ENCODE measurements at regions not wholly inside any gene's neighbourhood (a gene's known extent, or its start where the extent isn't known, plus 50 kb on each side); places are given as distances from the start of the nearest gene placed in this dataset.

DNA sequence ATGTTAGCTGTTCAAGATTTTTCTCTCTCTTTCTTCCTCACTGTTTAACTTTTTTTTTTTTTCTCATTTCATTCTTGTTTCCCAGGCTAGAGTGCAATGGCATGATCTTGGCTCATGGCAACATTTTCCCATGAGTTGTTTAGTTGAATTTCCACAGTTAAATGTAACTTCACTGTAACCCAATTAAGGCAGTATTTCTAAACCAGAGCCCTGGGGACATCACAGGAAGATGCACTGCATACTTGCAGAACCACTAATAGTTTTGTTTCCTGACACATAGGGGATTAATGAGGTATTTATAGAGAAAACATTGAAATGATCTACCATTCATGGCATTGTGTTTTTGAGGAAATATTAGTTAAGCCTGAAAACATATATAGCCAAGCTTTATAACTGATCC is 795.6 kb upstream of the GHITM start:
- no peaks in the 10 kb centered on the region for H3K27me3 Mint-ChIP-seq (ENCODE audit: insufficient read depth)
- peaks cover 54% of the 10 kb centered on the region for H3K9me3 Mint-ChIP-seq
- H3K4me3 Mint-ChIP-seq, result no peak overlapping the region
- TF ChIP-seq, protein P1, sequence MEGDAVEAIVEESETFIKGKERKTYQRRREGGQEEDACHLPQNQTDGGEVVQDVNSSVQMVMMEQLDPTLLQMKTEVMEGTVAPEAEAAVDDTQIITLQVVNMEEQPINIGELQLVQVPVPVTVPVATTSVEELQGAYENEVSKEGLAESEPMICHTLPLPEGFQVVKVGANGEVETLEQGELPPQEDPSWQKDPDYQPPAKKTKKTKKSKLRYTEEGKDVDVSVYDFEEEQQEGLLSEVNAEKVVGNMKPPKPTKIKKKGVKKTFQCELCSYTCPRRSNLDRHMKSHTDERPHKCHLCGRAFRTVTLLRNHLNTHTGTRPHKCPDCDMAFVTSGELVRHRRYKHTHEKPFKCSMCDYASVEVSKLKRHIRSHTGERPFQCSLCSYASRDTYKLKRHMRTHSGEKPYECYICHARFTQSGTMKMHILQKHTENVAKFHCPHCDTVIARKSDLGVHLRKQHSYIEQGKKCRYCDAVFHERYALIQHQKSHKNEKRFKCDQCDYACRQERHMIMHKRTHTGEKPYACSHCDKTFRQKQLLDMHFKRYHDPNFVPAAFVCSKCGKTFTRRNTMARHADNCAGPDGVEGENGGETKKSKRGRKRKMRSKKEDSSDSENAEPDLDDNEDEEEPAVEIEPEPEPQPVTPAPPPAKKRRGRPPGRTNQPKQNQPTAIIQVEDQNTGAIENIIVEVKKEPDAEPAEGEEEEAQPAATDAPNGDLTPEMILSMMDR (IDR thresholded peaks at IDR 0.05), result no peak
- H3K27ac Mint-ChIP-seq, result no peak overlapping the region
- H3K4me1 Mint-ChIP-seq (ENCODE audit: low read depth), result no peaks in the 10 kb centered on the region
- H3K36me3 Mint-ChIP-seq (ENCODE audit: low read depth), result peaks cover 5% of the 10 kb centered on the region; the same call in 1 of the 2 replicates
- no peak for DNase-seq

DNA sequence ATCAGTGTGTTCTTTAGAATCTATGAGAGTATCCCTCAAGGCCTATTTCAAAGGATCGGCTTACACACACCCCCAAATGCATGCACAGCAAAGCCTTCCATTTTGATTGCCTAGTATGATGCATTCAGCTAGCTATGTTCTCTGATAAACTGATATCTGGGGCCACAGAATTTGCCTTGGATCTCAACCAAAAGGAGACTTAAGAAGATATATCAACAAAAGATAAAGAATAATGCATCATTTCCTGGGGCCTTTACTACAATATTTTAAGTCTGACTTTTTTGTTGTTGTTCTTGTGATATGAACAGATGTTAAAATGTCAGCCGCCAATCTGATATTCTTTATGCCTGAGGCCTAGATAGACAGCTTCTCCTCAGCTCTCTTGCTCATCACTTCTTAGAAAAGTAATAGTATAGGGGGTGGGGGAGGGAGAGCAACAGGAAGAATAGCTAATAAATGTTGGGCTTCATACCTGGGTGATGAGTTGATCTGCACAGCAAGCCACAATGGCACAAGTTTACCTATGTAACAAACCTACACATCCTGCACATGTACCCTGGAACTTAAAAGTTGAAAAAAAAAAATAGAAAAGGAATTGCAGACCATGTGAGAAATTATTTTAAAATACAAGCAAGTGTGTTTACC is 792.9 kb upstream of the GHITM start:
- H3K4me3 Mint-ChIP-seq, result no peak overlapping the region
- TF ChIP-seq, protein P1 (IDR thresholded peaks at IDR 0.05), result no peak
- no peak for DNase-seq
- H3K9me3 Mint-ChIP-seq, result peaks cover 53% of the 10 kb centered on the region
- H3K36me3 Mint-ChIP-seq (ENCODE audit: low read depth), result peaks cover 5% of the 10 kb centered on the region; the same call in 1 of the 2 replicates
- H3K27me3 Mint-ChIP-seq (ENCODE audit: insufficient read depth), result no peaks in the 10 kb centered on the region
- H3K4me1 Mint-ChIP-seq (ENCODE audit: low read depth), result no peaks in the 10 kb centered on the region
- H3K27ac Mint-ChIP-seq, result no peak overlapping the region

DNA sequence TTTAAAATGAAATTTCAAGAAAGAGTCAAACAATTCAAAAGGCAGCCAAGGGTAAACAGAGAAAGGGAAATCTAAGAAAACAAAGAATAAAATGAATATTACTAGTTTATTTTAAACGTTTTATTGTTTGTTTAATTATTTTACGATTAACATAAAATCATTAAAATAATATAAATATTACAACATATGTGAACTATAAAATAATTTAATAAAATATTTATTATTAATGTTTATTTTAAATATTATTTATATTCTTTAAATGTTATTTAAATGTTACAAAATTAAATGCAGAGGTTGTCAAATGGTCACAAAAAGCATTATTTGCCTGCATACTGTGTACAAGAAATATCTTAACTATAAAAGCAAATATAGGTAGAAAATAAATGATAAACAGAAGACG is 786.7 kb upstream of the GHITM start:
- no peaks in the 10 kb centered on the region; the same call in 1 of the 2 replicates for H3K27me3 Mint-ChIP-seq (ENCODE audit: insufficient read depth)
- TF ChIP-seq, protein P1 (IDR thresholded peaks at IDR 0.05), result no peak
- no peak overlapping the region for H3K27ac Mint-ChIP-seq
- no peak overlapping the region for H3K4me3 Mint-ChIP-seq
- no peak for DNase-seq
- no peaks in the 10 kb centered on the region for H3K4me1 Mint-ChIP-seq (ENCODE audit: low read depth)
- H3K36me3 Mint-ChIP-seq (ENCODE audit: low read depth), result no peaks in the 10 kb centered on the region
- H3K9me3 Mint-ChIP-seq, result peaks cover 34% of the 10 kb centered on the region

DNA sequence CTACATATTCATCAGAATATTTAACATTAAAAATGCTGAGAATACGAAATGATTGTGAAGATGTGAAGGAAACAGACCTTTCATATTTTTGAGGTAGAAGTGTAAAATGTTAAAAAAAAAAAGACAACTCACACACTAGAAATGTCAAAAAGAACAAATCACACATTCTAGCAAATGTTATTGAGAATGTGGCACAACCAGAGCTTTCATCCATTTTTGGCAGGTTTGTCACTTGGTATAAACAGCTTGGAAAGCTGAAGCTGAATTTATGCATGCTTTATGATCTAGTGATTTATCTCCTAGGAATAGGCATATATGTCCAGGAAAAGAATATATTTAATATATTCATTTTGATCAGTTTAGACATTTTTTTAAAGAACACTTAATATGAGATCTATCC is 784.9 kb upstream of the GHITM start:
- H3K27ac Mint-ChIP-seq, result no peak overlapping the region
- no peaks in the 10 kb centered on the region for H3K4me1 Mint-ChIP-seq (ENCODE audit: low read depth)
- DNase-seq, result no peak
- peaks cover 21% of the 10 kb centered on the region for H3K9me3 Mint-ChIP-seq
- TF ChIP-seq, protein P1 (IDR thresholded peaks at IDR 0.05), result no peak
- H3K27me3 Mint-ChIP-seq (ENCODE audit: insufficient read depth), result no peaks in the 10 kb centered on the region; the same call in 1 of the 2 replicates
- H3K36me3 Mint-ChIP-seq (ENCODE audit: low read depth), result no peaks in the 10 kb centered on the region
- no peak overlapping the region for H3K4me3 Mint-ChIP-seq

DNA sequence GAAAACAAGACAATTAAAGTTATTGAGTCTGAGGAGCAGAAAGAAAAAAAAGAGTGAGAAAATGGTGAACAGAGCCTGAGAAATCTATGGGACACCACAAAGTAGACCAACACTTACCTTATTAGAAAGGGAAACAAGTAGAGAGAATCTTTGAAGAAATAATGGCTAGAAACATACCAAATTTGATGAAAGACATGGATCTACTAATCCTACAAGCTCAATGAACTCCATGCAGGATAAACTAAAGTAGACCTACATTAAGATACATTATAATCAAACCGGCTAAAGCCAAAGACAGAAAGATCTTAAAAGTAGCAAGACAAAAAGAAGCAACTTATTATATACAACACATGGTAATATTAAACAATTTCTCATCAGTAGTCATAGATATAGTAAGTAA is 782.3 kb upstream of the GHITM start:
- TF ChIP-seq, protein P1 (IDR thresholded peaks at IDR 0.05), result no peak
- H3K4me3 Mint-ChIP-seq, result no peak overlapping the region

More for the DNA sequence above, 782.3 kb upstream of the GHITM start:
- Mint-ChIP-seq H3K27ac (no peak overlapping the region), H3K9me3 (peaks cover 30% of the 10 kb centered on the region), H3K27me3 (ENCODE audit: insufficient read depth) (no peaks in the 10 kb centered on the region; the same call in 1 of the 2 replicates), H3K4me1 (ENCODE audit: low read depth) (no peaks in the 10 kb centered on the region), H3K36me3 (ENCODE audit: low read depth) (no peaks in the 10 kb centered on the region)
- no peak for DNase-seq
